DOHH2 (cell line): ENCODE measurements at regions not wholly inside any gene's neighbourhood (a gene's known extent, or its start where the extent isn't known, plus 50 kb on each side); places are given as distances from the start of the nearest gene placed in this dataset.

Experiments used
- EZH2phosphoT487 ChIP-seq: fragments of 200-600 bp; sonication (generic); IDR thresholded peaks from 2 replicates; pipeline ENCODE4 v1.6.1; 2017; ENCODE audit warnings: borderline replicate concordance, mild to moderate bottlenecking, antibody characterized with exemption, low read length, moderate library complexity, mixed read lengths
- TF ChIP-seq, protein P1 (sequence below): fragments of 200-600 bp; sonication (generic); IDR thresholded peaks from one replicate; pipeline ENCODE4 v1.5.1; 2014; ENCODE audit warnings: antibody characterized with exemption, mild to moderate bottlenecking, low read depth, low read length; ENCODE audit not compliant: poor library complexity, severe bottlenecking

DNA sequence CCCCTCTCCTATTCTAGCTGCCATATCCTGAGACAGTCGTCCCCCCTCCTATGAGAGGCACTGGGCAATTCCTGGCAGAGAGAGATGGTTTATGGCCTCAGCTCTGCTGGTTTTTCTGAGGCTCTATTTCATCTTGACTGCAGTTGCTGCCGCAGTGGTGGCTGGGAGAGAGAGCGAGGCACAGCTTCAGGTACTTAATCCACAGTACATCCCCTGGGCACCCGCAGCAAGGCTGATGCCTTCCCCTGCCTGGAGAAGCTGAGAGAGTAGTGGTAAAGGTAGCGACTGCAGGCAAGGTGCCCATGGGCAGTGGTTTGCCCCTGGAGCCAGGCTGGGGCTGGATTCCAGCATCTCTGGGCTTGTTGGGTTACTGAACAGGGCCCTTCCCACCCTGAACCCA lies 324.7 kb downstream of the RPS24 start:
- TF ChIP-seq, protein P1, sequence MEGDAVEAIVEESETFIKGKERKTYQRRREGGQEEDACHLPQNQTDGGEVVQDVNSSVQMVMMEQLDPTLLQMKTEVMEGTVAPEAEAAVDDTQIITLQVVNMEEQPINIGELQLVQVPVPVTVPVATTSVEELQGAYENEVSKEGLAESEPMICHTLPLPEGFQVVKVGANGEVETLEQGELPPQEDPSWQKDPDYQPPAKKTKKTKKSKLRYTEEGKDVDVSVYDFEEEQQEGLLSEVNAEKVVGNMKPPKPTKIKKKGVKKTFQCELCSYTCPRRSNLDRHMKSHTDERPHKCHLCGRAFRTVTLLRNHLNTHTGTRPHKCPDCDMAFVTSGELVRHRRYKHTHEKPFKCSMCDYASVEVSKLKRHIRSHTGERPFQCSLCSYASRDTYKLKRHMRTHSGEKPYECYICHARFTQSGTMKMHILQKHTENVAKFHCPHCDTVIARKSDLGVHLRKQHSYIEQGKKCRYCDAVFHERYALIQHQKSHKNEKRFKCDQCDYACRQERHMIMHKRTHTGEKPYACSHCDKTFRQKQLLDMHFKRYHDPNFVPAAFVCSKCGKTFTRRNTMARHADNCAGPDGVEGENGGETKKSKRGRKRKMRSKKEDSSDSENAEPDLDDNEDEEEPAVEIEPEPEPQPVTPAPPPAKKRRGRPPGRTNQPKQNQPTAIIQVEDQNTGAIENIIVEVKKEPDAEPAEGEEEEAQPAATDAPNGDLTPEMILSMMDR = no peak
- TF ChIP-seq EZH2phosphoT487 = no peak
